22Rv1 (cell line): ENCODE measurements at regions not wholly inside any gene's neighbourhood (a gene's known extent, or its start where the extent isn't known, plus 50 kb on each side); places are given as distances from the start of the nearest gene placed in this dataset.

Source experiments
- CTCF ChIP-seq: fragments of 450-650 bp; IDR thresholded peaks from 2 replicates; pipeline ENCODE4 v1.5.1; 2017; ENCODE audit warnings: mild to moderate bottlenecking
- ZFX ChIP-seq: fragments of 450-650 bp; IDR thresholded peaks from 2 replicates; pipeline ENCODE4 v1.6.1; 2017; ENCODE audit warnings: antibody characterized with exemption, borderline replicate concordance

GRCh38 chr1:38670544-38671122, 188.9 kb downstream of the RRAGC start:
- TF ChIP-seq CTCF: no peak
- no peak for TF ChIP-seq ZFX
